WERI-Rb-1 (cell line): ENCODE measurements at regions not wholly inside any gene's neighbourhood (a gene's known extent, or its start where the extent isn't known, plus 50 kb on each side); places are given as distances from the start of the nearest gene placed in this dataset.
"Not testable (repeated sequence)": the region's sequence is repeated elsewhere in the genome, so short reads cannot be mapped to it uniquely, and the experiment has no call there.

Source experiments
- DNase-seq: peaks from one replicate; pipeline ENCODE4 v3.0.0-alpha.2; 2020
- H3K27ac ChIP-seq: fragments of 250-450 bp; sonication (Bioruptor Pico); 2 replicates; pipeline ENCODE4 v1.5.1; 2020; ENCODE audit warnings: mild to moderate bottlenecking, moderate library complexity
- H3K27me3 ChIP-seq: fragments of 250-450 bp; sonication (Bioruptor Pico); 2 replicates; pipeline ENCODE4 v1.5.1; 2021; ENCODE audit warnings: mild to moderate bottlenecking, low read depth, moderate library complexity; ENCODE audit not compliant: insufficient read depth, severe bottlenecking
- H3K36me3 ChIP-seq: fragments of 250-450 bp; sonication (Bioruptor Pico); 2 replicates; pipeline ENCODE4 v1.5.1; 2020; ENCODE audit warnings: mild to moderate bottlenecking, moderate library complexity
- H3K4me3 ChIP-seq: 2 replicates; pipeline ENCODE4 v1.5.1; 2011; ENCODE audit warnings: low read depth, mild to moderate bottlenecking, control low read depth, low read length
- H3K9me3 ChIP-seq: fragments of 250-450 bp; sonication (Bioruptor Pico); 2 replicates; pipeline ENCODE4 v1.5.1; 2021; ENCODE audit warnings: mild to moderate bottlenecking, moderate library complexity; ENCODE audit not compliant: severe bottlenecking

DNA sequence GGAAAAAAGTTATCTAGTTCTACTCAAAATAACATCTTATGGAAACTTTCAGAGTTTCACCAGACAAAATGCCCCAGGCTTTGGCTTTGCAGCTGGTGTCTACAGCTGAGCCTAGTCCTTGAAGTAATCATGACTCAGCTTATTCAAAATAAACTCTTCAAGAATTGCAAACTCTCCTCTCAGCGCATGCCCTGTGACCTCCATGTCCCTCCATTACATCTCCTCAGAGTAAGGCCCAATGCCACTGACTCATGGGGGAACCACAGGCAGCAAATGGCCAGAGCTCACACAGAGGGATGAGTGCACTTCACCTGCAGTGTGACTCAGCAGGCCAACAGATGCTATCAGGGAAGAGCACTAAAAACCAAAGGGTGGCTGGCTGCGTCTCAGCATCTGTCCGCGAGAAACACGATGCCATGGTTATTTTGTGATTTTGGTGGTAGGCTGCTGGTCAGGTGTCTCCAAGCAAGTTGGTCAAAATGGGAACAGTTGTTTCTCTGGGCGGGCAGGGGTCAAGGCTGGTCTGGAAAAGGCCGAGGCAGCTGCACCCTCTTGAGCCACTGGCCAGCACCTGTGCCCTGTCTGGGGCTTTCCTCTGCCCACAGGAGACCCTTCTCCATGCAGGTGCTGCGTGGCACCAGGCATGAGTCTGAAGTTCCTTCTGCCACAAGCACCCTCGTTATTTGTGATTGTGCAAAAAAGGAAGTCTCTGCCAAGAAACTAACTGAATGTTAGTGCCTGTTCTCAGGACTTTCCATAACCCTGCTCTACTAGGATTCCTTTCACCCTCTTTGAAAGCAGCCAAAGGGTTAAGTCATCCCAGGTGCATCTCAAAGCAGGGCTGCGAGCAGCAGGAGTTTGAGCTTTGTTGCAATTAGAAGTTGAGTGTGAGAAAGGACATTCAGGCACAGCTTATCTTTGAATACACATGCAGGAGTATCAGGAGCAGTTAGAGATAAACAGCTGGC, 118.1 kb upstream of the PLGLB2 start:
- not testable (repeated sequence) for H3K4me3 ChIP-seq, H3K36me3 ChIP-seq, H3K27ac ChIP-seq, H3K27me3 ChIP-seq, DNase-seq, H3K9me3 ChIP-seq

DNA sequence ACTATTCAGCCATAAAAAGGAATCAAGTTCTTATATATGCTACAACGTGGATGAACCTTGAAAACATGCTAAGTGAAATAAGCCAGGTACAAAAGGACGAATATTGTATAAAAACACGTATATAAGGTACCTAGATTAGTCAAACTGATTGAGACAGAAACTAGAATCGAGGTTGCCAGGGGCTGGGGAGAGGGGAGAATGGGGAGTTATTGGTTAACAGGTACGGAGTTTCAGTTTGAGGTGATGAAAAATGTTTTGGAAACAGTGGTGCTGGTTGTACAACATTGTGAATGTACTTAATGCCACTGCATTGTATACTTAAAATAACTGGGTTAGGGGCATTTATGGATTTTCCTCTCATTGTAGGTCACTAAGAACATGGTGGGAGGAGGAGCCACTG, 117.0 kb upstream of the PLGLB2 start:
- not testable (repeated sequence) for H3K27me3 ChIP-seq, H3K36me3 ChIP-seq, H3K4me3 ChIP-seq, DNase-seq, H3K27ac ChIP-seq, H3K9me3 ChIP-seq

DNA sequence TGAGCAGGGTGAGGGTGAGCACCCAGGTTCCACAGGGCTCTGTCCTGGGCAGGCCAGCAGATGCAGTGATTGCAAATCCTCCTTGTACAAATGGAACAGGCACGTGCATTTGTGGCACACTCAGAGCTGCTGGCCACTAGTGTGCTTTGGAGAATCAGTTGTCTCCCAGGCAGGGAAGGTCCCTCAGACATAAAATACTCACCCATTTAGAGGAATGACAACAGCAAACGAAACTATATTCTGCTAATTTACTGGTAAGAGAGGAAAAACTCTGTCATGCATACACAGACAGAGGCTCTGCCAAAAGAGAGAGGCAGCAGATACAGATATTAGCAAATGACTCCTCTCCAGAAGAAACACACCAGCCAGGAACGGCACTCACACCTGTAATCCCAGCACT, 116.5 kb upstream of the PLGLB2 start:
- not testable (repeated sequence) for DNase-seq, H3K9me3 ChIP-seq, H3K36me3 ChIP-seq, H3K4me3 ChIP-seq, H3K27ac ChIP-seq, H3K27me3 ChIP-seq

DNA sequence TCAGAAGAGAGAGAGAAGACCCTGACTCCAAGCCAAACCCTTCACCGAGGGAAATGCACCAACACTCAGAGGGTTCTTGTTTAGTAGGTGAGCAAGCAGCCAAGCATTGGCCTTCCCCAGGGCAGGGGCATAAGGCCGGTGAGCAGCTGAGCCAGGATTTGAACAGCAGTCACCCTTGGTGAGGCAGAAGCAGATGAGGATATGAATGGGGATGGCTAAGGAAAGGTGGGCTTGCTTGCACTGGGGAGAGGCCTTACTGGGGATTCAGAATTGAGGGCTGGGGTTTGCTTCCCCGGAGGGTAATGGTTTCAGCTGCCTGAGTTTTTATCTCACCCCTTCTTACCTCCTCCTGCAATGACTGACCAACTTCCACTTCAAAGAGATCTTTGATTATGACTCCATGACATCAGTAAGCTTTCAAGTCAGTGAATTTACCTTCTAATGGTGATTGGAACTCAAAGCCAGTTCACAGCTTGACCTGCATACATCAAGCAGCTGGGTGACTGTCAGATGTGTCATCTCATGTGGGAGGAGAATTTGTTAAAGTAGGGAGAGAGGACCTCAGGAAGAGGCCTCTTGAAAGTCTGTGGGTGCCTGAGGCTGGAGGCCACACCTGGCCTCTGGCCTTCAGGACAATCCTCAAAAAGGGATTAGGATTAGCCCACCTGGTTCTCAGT, 114.5 kb upstream of the PLGLB2 start:
- not testable (repeated sequence) for DNase-seq, H3K9me3 ChIP-seq, H3K27ac ChIP-seq, H3K27me3 ChIP-seq, H3K36me3 ChIP-seq, H3K4me3 ChIP-seq

DNA sequence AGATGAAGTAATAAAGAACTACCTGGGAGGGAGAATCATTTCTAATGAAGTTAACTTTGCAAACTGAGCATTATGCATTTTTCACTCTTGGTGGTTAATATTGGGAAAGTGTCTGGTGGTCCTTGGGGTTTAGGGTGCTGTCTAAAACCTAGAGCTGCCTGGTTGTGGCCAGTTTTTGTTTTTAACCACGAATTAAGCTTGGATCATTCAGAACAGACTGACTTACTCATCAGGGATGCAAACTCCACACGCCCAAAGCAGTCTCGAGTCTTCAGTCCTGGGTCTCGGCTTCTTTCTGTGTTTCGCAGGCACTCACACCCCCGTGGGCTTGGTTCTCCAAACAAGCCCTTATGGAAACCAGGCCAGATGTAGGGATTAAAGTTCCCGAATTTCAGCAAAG, 113.8 kb upstream of the PLGLB2 start:
- H3K9me3 ChIP-seq, H3K4me3 ChIP-seq, DNase-seq, H3K27me3 ChIP-seq, H3K36me3 ChIP-seq, H3K27ac ChIP-seq: not testable (repeated sequence)

DNA sequence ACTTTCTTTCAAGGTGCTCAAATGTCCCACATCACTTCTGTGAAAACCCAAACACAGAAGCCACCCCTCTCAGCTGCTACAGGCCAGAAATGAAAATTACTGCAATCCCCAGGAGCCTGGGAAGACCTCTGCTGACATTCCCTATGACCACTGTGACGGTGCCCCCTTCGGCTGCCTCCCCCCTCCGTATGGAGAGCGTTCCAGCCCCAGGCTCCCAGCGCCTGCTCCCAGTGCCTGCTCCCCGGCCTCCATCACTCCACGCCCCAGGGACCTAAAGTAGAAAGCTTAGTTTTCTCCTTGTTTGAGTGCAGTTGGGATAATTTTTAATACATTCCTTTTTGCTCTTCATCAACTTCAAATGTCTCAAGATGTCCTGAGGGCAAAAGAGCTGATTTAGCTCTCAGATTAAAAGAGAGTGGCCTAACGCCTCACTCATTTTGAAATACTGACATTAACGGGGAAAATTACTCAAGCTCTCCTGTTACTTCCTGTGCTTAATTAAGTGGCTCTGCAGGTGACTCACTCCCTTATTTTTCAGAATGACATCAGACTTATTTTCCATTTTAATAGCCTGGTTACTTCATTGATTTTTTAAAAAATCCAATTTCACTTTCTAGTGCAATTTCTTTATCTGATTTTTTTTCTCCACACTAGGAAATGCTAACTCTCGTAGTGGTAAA, 112.8 kb upstream of the PLGLB2 start:
- not testable (repeated sequence) for H3K36me3 ChIP-seq, H3K27ac ChIP-seq

DNA sequence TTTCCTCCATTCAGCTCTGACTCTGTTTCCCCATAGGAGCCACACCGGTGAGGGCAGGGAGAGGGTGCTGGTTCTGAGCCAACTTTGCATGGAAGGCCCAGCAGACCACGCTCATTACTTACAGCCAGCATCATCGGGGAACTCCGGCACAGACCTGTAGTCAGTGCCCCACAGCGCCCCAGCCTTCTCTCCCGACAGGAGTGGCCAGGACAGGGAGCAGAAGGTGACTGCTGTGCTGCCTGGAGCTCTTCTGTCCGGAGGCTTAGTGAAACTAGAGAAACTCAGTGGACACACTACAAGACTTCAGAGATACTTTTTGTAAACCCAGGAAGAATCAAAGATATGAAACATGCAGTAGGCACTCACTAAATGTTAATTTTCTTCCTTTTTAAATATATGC, 111.6 kb upstream of the PLGLB2 start:
- DNase-seq, H3K4me3 ChIP-seq, H3K27me3 ChIP-seq, H3K9me3 ChIP-seq, H3K36me3 ChIP-seq, H3K27ac ChIP-seq: not testable (repeated sequence)

More for the DNA sequence above, 112.8 kb upstream of the PLGLB2 start:
- DNase-seq, H3K9me3 ChIP-seq, H3K4me3 ChIP-seq, H3K27me3 ChIP-seq: not testable (repeated sequence)

DNA sequence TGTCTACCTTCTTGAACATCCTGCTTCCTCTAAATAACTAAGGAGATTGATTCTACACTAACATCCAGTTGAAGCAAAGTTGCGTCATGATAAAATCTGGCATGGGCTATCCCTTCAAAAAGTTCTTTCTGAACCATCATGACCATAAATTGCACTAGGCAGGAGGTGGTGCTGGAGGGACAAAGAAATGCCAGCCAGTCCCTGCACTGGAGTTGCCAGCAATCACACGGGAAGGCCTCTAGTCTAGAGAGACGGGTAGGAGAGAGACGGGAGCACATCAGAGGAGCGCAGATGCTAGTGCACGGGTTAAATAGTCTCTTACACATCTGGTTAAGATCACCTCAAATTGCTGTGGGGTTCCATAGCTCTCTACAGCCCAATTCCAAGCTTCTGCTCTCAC, 111.2 kb upstream of the PLGLB2 start:
- H3K27ac ChIP-seq, H3K9me3 ChIP-seq, DNase-seq, H3K4me3 ChIP-seq, H3K27me3 ChIP-seq, H3K36me3 ChIP-seq: not testable (repeated sequence)

DNA sequence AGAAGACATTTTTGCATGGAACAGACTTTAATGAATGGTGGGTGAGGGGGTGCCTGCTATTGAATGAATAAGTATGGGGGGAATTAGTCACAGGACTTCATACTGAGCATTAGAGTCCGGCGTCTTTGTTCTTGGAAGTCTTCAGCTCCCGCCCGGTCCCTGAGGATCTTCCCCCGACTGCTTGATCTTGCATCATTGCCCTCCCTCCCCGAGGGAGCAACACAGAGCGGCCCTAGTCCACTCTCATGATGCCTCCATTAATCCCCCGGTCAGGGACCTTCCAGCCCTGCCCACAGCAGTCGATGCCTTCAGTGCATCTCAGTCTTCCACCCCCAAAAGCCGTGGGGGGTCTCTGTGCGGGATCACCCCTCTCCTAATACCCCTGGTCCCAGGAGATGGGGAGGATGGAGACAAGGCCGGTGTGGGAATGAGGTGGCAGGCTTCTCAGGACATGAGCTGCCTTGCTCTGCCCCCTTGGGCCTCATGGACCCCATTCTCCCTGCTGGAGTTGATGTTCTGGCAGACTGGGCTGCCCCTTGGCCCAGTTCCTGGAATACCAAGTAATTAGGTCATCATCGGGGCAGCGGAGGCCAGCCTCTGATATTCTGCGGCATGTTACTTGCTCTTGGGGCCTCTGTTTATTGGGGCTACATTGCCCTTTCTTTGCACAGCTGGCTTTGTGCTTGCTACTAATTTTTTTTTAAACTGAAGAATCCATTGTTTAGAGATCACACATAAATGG, 110.5 kb upstream of the PLGLB2 start:
- H3K36me3 ChIP-seq, H3K4me3 ChIP-seq, H3K27ac ChIP-seq, DNase-seq, H3K27me3 ChIP-seq, H3K9me3 ChIP-seq: not testable (repeated sequence)

DNA sequence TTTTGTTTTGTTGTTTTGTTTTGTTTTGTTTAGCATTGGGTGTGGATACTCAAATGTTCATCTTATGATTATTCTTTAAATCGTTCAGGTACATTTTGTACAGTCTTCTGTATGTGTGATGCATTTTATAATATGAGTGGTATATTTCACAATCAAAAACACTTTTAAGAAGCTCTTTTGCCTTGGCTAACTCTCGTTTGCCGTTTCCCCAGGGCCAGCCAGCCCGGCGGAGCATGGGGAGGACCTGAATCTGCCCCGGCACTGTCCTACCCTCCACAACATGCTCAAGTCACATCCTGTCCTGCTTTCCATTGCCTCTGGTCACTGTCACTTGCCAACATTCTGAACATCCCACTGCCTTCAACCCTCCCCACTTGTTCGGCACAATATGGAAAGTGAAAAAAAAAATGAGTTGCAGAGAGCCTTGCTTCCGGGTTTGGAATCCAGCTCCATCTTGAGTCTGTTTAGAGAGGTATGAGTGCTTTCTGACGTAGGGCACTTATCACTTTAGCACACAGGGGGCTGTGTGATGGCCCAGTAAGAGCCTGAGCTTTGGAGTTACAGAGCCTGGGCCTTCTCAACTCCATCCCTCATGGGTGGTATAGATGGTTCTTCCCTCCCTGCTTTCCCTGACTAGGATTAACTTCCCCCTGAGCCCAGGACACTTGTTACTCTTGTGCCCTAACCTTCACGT, 109.6 kb upstream of the PLGLB2 start:
- H3K9me3 ChIP-seq, DNase-seq, H3K36me3 ChIP-seq, H3K4me3 ChIP-seq, H3K27me3 ChIP-seq, H3K27ac ChIP-seq: not testable (repeated sequence)

DNA sequence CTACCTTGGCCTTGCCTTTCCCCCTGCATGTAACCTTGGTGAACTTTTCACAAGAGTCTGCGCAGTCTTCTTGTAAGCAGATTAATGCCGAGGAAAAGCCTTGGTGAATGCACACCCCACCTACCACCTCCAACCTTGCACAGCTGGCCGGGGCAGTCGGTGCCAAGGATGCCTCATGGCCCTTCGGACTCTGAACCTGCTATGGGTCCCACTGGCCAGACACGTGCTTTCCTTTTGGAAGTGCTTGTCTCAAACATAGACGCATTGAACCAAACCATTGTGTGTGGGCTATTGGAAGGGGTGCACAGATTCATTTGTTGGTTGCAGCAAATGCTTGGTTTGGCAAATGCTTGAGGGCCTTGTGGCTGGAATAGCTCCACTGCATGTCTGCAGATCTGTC, 109.0 kb upstream of the PLGLB2 start:
- not testable (repeated sequence) for H3K27ac ChIP-seq, H3K9me3 ChIP-seq, DNase-seq, H3K4me3 ChIP-seq, H3K36me3 ChIP-seq, H3K27me3 ChIP-seq

DNA sequence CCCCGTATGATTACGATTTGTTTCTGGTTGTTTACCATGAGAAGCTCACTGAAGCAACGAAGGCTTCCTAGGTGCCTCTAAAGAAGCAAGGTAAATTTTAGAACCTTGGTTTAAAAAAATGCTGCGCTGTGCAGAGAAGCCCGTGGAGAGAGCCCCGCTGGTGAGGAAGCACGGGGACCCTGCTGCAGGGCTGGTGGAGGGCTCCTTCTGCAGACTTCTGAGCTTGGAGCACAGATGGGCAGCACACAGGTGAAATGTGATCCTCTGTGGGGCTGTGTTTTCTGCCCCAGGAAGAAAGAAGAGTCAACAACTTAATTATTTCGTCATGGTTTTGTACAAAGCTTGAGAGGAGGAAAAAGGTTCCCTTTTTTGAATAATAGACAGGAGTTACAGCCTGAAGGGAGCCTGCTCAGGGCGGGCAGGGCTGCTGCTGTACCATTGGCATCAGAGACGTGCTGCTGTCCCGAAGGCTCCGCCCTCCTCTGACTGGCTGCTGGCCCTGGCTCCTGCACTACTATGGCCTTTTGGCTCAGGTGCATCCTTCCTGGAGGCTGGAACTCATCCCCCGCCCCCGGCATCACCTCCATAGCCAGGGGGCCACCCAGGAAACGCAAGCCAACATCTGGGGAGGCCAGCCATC, 108.0 kb upstream of the PLGLB2 start:
- H3K9me3 ChIP-seq, H3K27me3 ChIP-seq, H3K36me3 ChIP-seq, H3K27ac ChIP-seq, DNase-seq, H3K4me3 ChIP-seq: not testable (repeated sequence)

DNA sequence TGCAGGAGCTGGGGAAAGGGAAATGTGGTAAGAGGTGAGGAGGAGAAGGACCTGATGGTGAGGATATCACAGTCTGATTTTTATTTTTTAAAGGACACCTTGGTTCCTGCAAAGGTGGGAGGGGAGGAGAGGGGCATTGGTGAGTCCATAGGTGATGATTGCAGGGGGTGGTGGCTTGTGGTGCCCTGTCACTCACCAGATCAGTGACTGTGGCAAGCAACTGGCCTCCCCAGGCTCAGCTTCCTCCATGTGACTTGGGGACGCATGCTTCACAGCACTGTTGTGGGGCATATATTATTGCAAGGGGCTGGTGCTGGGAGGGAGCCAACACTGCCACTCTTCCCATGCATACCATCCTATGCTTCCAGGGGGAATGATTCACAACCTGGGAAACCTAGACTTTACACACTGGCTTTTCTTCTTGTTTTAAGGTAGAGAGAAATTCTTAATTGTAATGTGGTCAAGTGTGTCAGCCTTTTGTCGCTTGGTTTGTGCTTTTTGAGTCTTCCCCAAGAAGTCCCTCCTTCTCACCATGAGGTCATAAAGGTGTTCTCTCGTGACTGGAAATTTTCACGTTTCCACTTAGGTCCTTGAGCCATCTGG, 106.8 kb upstream of the PLGLB2 start:
- not testable (repeated sequence) for DNase-seq, H3K27ac ChIP-seq, H3K36me3 ChIP-seq, H3K4me3 ChIP-seq, H3K9me3 ChIP-seq, H3K27me3 ChIP-seq
